ENCODE measurements at regions not wholly inside any gene's neighbourhood (a gene's known extent, or its start where the extent isn't known, plus 50 kb on each side); places are given as distances from the start of the nearest gene placed in this dataset.

- DNase-seq: peak in 2 of 3 donors; percentile 38 to 66
Measured at GRCh38 chr3:154059833-154060232, 61.4 kb upstream of the ARHGEF26 start.

- DNase-seq: peak; percentile 50 to 81 (median 57)
Measured at GRCh38 chr3:154060238-154061000, 60.8 kb upstream of the ARHGEF26 start.

- DNase-seq: no peak
Measured at GRCh38 chr3:154061001-154061370, 60.2 kb upstream of the ARHGEF26 start.

GRCh38 chr3:154062513-154062912, 58.7 kb upstream of the ARHGEF26 start:
- no peak for DNase-seq

DNA sequence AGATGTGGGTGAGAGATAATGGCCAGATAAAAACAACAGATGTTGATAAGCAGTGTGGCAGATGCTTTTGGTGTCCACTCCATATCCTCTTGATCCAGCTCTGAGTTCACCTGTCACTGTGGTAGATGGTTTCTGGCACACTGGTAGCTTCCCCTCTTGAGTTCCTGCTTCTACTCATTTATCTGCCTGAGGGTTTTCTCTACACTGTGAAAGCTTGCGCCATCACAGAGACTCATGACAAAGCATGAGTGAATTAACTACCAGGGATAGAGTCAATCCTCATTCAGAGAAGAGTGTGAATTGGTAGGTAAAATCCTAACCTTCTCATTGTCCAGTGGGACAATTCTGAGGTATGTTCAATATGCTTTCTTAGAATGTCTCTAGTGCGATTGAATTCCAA, 50.0 kb upstream of the ARHGEF26 start:
- no peak for DNase-seq
